GM19397 (cell line): ENCODE measurements at regions not wholly inside any gene's neighbourhood (a gene's known extent, or its start where the extent isn't known, plus 50 kb on each side); places are given as distances from the start of the nearest gene placed in this dataset.

Source experiments
- ATAC-seq: cut with Tn5 transposase; IDR thresholded peaks from one replicate; pipeline ENCODE4 v1.9.1; 2021; ENCODE audit warnings: mild to moderate bottlenecking, moderate library complexity; ENCODE audit not compliant: unreplicated experiment

GRCh38 chr4:148778980-148779675 lies 336.9 kb upstream of the NR3C2 start:
- ATAC-seq = no peak

DNA sequence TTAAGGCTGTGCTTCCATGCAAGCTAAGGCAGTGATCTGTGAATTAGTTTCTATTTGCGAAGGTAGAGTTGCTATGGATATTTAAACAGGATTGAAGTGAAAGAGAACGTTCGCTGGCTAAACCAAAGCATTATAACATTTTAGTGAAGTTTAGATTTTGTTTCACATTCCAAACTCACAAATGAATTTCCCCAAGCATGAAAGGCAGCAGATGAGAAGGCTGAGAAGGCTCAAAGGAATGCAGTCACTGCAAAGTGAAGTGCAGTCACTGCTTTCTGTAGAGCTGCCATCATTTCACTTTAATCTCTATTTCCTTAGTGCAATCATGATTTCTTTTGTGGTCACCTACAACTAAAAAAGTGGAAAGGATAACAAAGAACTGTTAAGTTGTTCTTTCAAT lies 334.7 kb upstream of the NR3C2 start:
- no peak for ATAC-seq

- no peak for ATAC-seq
Measured at GRCh38 chr4:148774134-148774533, 331.9 kb upstream of the NR3C2 start.

DNA sequence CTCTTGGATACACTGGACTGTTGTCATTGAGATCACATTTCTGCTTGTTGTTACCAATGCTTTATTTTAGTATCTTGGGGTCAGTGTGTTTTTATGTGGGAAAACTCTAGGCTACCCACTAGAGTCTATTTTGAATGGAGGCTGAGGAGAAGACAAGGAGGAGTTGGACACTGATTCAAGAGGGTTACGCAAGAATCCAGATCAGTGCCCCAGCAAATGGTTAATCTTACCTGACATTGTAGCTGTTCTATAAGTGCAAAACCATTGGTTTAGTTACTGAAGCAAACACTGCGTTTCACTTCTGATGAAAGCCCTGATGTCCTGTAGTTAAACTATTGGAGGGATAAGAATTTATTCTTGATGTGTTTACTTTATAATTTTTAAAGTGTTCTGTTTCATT lies 331.1 kb upstream of the NR3C2 start:
- ATAC-seq = no peak

DNA sequence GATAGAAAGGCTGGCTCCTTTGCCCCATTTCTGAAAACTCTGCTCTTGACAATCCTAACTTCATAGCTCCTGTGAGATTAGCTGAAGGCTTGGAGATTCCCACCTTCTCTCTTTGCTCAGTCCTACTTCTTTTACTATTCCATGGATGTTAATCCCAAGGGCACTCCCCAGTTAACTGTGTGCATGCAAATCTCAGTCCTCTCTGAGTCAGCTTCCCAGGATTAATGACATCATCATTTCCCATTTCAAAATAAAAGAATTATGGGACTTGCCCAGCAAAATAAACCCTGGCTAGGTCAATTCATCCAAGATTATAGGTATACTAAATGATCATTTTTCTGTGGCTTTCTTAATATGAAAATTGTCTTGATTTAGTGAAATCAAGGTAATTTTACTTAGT lies 328.6 kb upstream of the NR3C2 start:
- no peak for ATAC-seq

DNA sequence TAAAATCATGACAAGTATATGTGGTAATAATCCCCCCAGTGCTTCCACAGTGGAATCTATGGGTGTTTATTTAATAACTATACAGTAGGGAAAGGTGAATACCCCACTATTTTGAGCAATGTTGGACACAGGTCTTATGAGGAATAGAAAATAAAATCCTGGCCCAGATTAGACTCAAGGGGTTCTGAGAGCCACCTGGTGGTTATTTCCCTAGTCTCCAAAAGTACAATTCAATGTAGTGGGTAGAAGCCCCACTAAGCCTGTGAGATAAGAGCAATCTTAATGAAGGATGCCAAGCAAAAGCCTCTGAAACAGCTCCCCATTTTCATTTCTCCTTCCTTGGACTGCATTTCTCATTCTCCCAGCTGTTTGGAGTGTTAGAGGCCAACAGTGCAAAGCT lies 328.2 kb upstream of the NR3C2 start:
- ATAC-seq = no peak

- no peak for ATAC-seq
Measured at GRCh38 chr4:148764720-148765119, 322.5 kb upstream of the NR3C2 start.

GRCh38 chr4:148757171-148757570 lies 315.0 kb upstream of the NR3C2 start:
- ATAC-seq = no peak

- ATAC-seq = no peak
Measured at GRCh38 chr4:148749403-148749802, 307.2 kb upstream of the NR3C2 start.

- ATAC-seq = no peak
Measured at GRCh38 chr4:148747721-148748268, 305.6 kb upstream of the NR3C2 start.

DNA sequence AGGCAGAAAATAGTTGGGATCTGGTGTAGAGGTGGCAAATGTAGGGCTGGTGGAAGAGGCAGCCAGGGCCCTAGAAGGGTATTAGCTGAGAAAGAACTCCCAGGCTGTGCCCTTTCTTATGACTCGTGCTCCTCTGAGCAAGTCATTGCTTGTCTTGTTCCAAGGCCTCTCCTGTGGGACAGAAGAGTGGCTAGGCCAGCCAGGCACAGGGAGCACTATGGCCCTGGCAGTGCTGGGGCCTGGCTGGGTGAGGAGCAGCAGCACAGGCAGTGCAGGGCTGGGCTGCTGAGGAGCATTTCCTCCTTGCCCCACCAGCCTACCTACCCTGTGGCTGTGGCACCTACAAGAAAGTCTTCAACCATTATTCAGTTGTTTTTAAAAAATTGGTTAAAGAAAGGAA lies 298.5 kb upstream of the NR3C2 start:
- ATAC-seq = no peak

DNA sequence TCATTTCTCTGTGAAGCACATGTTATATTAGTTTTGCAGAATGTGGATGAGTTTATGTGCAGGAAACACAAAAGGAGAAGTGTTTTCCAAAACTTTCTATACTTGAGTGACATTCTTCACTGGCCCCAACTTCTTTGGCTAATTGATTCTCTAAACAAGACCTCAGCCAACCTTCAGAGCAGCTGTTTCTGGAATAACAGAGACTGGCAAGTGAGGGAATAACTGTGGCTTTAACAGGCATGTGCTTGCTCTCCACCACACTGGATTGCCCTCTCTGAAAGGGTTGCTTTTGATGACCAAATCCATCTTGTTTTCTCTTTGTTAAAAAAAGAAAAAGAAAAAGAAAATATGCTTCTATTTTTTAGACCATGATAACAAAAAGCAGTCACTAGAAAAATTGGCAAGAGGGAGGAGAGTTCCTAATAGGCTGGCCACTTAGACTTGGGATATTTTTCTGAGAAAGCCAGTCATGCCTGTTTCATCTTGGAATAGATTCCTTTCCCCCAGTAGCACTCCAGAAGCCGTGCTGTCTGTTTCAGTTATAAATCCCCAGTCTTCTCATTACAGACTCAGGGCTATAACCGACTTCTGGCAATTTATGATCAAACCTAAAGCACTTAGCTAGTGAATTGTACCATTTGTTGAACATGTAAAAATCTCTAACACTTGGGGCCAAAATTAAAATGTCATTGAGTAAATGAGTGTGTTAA lies 295.0 kb upstream of the NR3C2 start:
- no peak for ATAC-seq

DNA sequence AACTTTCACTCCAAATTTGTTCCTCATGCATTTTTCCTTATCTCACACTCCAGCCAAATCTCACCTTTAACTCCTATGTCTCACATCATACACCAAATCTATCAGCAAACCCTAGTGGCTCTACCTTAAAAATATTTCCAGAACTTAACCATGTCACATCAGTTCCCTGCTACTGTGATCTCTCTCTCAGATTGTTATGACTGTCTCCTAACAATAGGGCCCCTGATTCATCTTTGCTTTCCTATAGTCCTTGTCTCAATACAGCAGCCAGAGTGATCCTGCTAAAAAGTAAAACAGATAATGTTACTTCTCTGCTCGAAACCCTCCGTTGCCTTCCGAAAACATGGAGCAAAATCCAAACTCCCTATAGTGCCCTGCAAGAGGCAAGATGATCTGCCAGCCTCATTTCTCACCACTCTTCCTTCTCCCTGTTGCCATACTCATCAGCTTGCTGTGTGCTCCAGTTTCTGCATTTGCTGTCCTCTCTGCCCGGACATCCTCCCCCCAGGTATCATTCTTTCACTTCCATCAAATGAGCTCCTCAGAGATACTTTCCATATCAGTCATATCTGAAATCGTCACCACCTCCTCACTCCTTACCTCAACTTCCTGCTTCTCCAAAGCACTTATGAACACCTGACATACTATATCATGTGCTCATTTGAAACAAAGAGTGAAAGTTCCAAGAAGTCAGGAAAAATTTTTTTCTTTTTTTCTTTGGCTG lies 293.4 kb upstream of the NR3C2 start:
- no peak for ATAC-seq

DNA sequence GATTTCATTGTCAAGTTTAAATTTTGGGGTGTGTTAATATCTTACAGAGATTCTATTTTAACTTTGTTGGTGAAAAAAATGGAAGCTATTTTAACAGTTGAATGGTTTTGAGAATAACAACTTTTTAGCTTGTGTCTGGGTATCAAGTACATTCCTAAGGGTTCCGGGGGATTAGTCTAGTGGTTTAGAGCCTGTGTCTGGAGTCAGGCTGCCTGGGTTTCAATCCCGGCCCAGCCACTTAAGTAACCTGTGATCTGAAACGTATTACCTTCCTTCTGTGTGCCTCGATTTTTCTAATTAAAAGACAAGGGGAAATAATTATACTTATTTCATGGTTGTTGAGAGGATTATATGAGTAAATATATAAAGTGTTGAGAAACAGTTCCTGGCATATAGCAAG lies 288.6 kb upstream of the NR3C2 start:
- ATAC-seq = no peak

GRCh38 chr4:148730082-148730640 lies 287.9 kb upstream of the NR3C2 start:
- no peak for ATAC-seq

- no peak for ATAC-seq
Measured at GRCh38 chr4:148717988-148718387, 275.8 kb upstream of the NR3C2 start.

DNA sequence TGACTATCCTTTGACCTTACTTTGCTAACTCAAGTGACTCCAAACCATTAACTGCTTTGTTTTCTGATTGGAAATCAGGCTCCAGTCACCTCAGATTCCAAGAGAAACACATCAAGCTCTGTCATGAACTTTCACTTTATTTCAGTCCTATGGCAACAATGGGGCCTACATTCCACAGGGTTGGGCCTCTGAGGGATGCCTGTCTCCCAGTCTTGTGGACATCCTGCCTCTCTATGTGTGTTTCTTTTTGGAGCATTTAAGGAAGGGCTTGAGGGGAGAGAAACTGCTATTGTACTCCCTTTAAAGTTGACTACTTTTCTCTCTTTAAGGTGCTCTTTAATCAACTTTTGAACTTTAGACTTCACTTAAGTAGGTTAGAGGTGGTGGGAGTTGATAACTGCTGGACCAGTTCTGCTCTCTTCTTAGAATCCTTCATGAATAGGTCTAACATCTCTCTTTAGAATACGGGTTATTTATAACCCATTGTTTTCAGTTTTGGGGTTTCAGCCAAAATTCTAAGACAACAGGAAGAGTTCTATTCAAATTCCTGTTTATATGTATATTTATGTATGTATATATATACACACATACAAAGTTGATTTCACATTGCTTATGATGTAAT lies 274.3 kb upstream of the NR3C2 start:
- no peak for ATAC-seq

GRCh38 chr4:148704291-148704690 lies 262.1 kb upstream of the NR3C2 start:
- no peak for ATAC-seq

DNA sequence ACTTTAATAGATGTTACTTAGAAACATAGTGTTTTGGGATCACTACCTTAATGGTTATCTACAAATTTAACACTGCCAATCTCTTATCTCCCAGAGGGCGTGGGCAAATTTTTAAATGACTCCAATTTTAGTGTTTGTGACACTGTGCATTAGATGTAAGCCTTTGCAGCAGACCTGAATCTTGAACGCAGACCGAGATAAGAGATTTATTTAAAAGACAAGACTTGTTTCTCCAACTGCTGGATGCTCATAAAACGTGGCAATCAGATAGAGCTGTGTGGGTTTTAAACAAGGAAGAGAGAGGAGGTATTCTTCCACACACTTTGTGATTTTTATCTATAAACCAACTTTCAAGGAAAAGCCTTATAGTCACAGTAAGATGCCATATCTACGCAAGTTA lies 252.5 kb upstream of the NR3C2 start:
- ATAC-seq = no peak

DNA sequence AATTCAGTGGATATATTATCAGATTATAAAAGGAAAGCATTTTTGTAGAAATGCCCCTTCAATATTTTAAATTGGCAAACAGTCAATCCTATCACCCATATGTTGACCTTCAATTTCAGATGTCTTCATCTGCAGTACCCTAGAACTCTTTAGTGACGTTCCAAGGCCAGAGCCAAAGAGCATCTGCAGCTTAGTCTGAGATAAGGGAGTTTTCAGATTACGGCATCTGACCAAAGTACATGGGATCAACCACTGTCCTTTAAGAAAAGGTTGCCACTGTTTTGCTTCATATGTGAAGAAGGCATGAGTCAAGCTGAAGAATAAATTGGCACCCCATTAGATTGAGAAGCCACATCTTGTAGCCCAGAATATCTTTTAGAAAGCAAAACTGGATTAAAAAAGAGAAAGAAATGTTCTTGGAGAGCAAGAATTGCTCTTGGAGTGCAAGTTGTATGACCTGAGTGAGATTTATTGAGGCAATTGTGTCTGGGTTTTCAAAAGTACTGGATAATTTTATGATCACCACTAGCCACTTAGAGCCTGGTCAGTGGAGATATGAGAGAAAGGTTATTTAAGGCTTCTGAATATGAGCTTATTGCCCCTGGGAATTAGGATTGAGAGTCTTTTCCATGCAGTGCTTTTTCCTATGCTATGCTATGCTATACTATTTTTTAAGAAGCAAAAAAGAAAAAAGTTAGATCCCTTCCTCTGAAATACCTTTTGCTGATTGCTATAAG lies 251.9 kb upstream of the NR3C2 start:
- no peak for ATAC-seq
